ENCODE measurements at regions not wholly inside any gene's neighbourhood (a gene's known extent, or its start where the extent isn't known, plus 50 kb on each side); places are given as distances from the start of the nearest gene placed in this dataset.

- Histone ChIP-seq H3K36me3 (ENCODE audit: control insufficient read depth in 2 of 2, extremely low read depth in 1 of 2, insufficient read depth in 2 of 2, low read length in 2 of 2) (no peaks in the 10 kb centered on the region), H3K9me3 (ENCODE audit: control insufficient read depth, low read depth, low read length) (no peaks in the 10 kb centered on the region), H4K20me1 (ENCODE audit: control insufficient read depth, extremely low read depth, insufficient read depth, low read length) (no peaks in the 10 kb centered on the region), H3K4me3 (ENCODE audit: control insufficient read depth in 2 of 3, extremely low read depth in 1 of 3, insufficient read depth in 2 of 3, low read depth in 1 of 3, low read length in 3 of 3) (no peak overlapping the region), H3K9me1 (ENCODE audit: control insufficient read depth, extremely low read depth, insufficient read depth, low read length) (no peaks in the 10 kb centered on the region), H3K27me3 (ENCODE audit: control insufficient read depth, extremely low read depth, insufficient read depth, low read length) (no peaks in the 10 kb centered on the region), H2AFZ (ENCODE audit: control insufficient read depth, low read length) (no peak overlapping the region), H3K4me2 (ENCODE audit: control insufficient read depth, extremely low read depth, insufficient read depth, low read depth, low read length) (no peak overlapping the region), H3K9ac (ENCODE audit: control insufficient read depth, extremely low read depth, insufficient read depth, low read length) (no peak overlapping the region), H3K4me1 (ENCODE audit: control insufficient read depth, extremely low read depth, insufficient read depth, low read length) (no peaks in the 10 kb centered on the region), H3K79me2 (ENCODE audit: control insufficient read depth, insufficient read depth, low read length) (no peaks in the 10 kb centered on the region), H3K27ac (ENCODE audit: control insufficient read depth, insufficient read depth, low read length) (no peak overlapping the region)
- FAIRE-seq = no peak
- dilution Hi-C loops (cut with MboI; ENCODE audit: extremely low pct_ligation_motif_present, low sequenced_read_pairs) = no loop called here
- no peak for TF ChIP-seq CTCF (optimal IDR thresholded peaks at IDR 0.05 in 1 of 3, IDR thresholded peaks at IDR 0.05 in 1 of 3, conservative IDR thresholded peaks at IDR 0.05 in 1 of 3; ENCODE audit: extremely low read depth in 1 of 3, insufficient read depth in 2 of 3, low read length in 3 of 3)
- TF ChIP-seq EZH2 (IDR thresholded peaks at IDR 0.05; ENCODE audit: low read length) = no peak
- DNase-seq (ENCODE audit: low read depth, low spot score) = no peak
These were observed 580.1 kb downstream of the RAPGEF2 start for GRCh38 chr4:159682996-159683395.

- H3K4me2 ChIP-seq (ENCODE audit: control insufficient read depth, extremely low read depth, insufficient read depth, low read depth, low read length) = no peak overlapping the region
- H3K9ac ChIP-seq (ENCODE audit: control insufficient read depth, extremely low read depth, insufficient read depth, low read length) = no peak overlapping the region
- no peak overlapping the region for H3K27ac ChIP-seq (ENCODE audit: control insufficient read depth, insufficient read depth, low read length)
- H3K9me3 ChIP-seq (ENCODE audit: control insufficient read depth, low read depth, low read length) = no peaks in the 10 kb centered on the region
- dilution Hi-C loops (cut with MboI; ENCODE audit: extremely low pct_ligation_motif_present, low sequenced_read_pairs) = no loop called here
- no peak for TF ChIP-seq EZH2 (IDR thresholded peaks at IDR 0.05; ENCODE audit: low read length)
- no peak for TF ChIP-seq CTCF (optimal IDR thresholded peaks at IDR 0.05 in 1 of 3, IDR thresholded peaks at IDR 0.05 in 1 of 3, conservative IDR thresholded peaks at IDR 0.05 in 1 of 3; ENCODE audit: extremely low read depth in 1 of 3, insufficient read depth in 2 of 3, low read length in 3 of 3)
- H2AFZ ChIP-seq (ENCODE audit: control insufficient read depth, low read length) = no peak overlapping the region
- H4K20me1 ChIP-seq (ENCODE audit: control insufficient read depth, extremely low read depth, insufficient read depth, low read length) = no peaks in the 10 kb centered on the region
- no peaks in the 10 kb centered on the region for H3K36me3 ChIP-seq (ENCODE audit: control insufficient read depth in 2 of 2, extremely low read depth in 1 of 2, insufficient read depth in 2 of 2, low read length in 2 of 2)
- H3K9me1 ChIP-seq (ENCODE audit: control insufficient read depth, extremely low read depth, insufficient read depth, low read length) = no peaks in the 10 kb centered on the region
- H3K4me1 ChIP-seq (ENCODE audit: control insufficient read depth, extremely low read depth, insufficient read depth, low read length) = no peaks in the 10 kb centered on the region
- FAIRE-seq = no peak
- no peak for DNase-seq (ENCODE audit: low read depth, low spot score)
- H3K79me2 ChIP-seq (ENCODE audit: control insufficient read depth, insufficient read depth, low read length) = no peaks in the 10 kb centered on the region
- no peak overlapping the region for H3K4me3 ChIP-seq (ENCODE audit: control insufficient read depth in 2 of 3, extremely low read depth in 1 of 3, insufficient read depth in 2 of 3, low read depth in 1 of 3, low read length in 3 of 3)
- H3K27me3 ChIP-seq (ENCODE audit: control insufficient read depth, extremely low read depth, insufficient read depth, low read length) = no peaks in the 10 kb centered on the region
These were observed 581.2 kb downstream of the RAPGEF2 start for GRCh38 chr4:159684061-159684460.

All from keratinocyte (primary cell).